ENCODE measurements at regions not wholly inside any gene's neighbourhood (a gene's known extent, or its start where the extent isn't known, plus 50 kb on each side); places are given as distances from the start of the nearest gene placed in this dataset.

DNA sequence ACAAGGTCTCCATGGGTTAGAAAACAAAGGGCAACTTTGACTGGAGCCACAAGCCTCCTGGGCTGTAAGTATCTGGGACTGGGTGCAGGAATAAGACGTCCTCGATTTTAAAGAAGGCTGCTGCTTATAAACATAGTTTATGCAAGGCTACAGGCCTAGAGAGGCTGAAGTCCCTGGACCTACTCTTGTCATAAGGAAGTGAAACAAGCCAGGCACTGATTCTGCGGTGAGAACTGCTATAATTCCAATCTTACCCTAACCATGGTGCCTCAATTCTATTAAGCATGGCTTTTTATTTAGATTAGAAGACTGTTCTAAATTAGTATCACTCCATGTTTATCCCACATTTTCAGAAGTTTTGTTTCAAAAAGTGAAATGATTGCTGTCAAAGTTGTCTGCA, 777.6 kb downstream of the PLOD2 start:
- TF ChIP-seq SUZ12 (IDR thresholded peaks at IDR 0.05), result no peak
- TF ChIP-seq FOXM1 (IDR thresholded peaks at IDR 0.05; ENCODE audit: borderline replicate concordance), result no peak
- no peak for TF ChIP-seq SP1 (IDR thresholded peaks at IDR 0.05)
- no peak for TF ChIP-seq ARNT (IDR thresholded peaks at IDR 0.05)
- TF ChIP-seq TARDBP (IDR thresholded peaks at IDR 0.05), result no peak
- no peak for TF ChIP-seq BHLHE40 (IDR thresholded peaks at IDR 0.05; ENCODE audit: borderline replicate concordance)
- TF ChIP-seq HDGF (IDR thresholded peaks at IDR 0.05; ENCODE audit: borderline replicate concordance), result no peak
- no peak for TF ChIP-seq NFRKB (IDR thresholded peaks at IDR 0.05)
- TF ChIP-seq L3MBTL2 (conservative IDR thresholded peaks at IDR 0.05), result no peak
- TF ChIP-seq ZNF384 (IDR thresholded peaks at IDR 0.05), result no peak
